Neural cell (in vitro differentiated cells): ENCODE measurements at regions not wholly inside any gene's neighbourhood (a gene's known extent, or its start where the extent isn't known, plus 50 kb on each side); places are given as distances from the start of the nearest gene placed in this dataset.
A peak's percentile ranks its signal among the peaks of the same experiment; 100 is the strongest.

Experiments
- H2AFZ ChIP-seq: fragments of 200-600, 300-800 bp; sonication (generic), shearing (Covaris generic); 2 replicates; pipeline ENCODE4 v1.6.0; 2014; ENCODE audit warnings: low read depth, mild to moderate bottlenecking, antibody characterized with exemption, low read length, moderate library complexity
- H3F3A ChIP-seq: fragments of 200-600 bp; shearing (Covaris generic); 2 replicates; pipeline ENCODE4 v1.6.1; 2016; ENCODE audit warnings: mild to moderate bottlenecking, moderate library complexity, mixed read lengths, antibody characterized with exemption, low read length; ENCODE audit not compliant: insufficient read depth, poor library complexity, severe bottlenecking
- H3K27ac ChIP-seq: fragments of 200-600, 300-800 bp; sonication (generic), shearing (Covaris generic); 2 replicates; pipeline ENCODE4 v1.5.1; 2014; ENCODE audit warnings: mild to moderate bottlenecking, low read length, moderate library complexity
- H3K27me3 ChIP-seq: fragments of 300-800, 200-600 bp; sonication (generic), shearing (Covaris generic); 2 replicates; pipeline ENCODE4 v1.6.0; 2014; ENCODE audit warnings: mild to moderate bottlenecking, low read depth, low read length, moderate library complexity; ENCODE audit not compliant: insufficient read depth
- H3K36me3 ChIP-seq: fragments of 300-800, 200-600 bp; sonication (generic), shearing (Covaris generic); 2 replicates; pipeline ENCODE4 v1.5.1; 2014; ENCODE audit warnings: mild to moderate bottlenecking, antibody characterized with exemption, low read length, moderate library complexity; ENCODE audit not compliant: insufficient read depth
- H3K4me2 ChIP-seq: fragments of 300-800, 200-600 bp; sonication (generic), shearing (Covaris generic); 2 replicates; pipeline ENCODE4 v1.6.0; 2014; ENCODE audit warnings: mild to moderate bottlenecking, low read length
- H3K4me3 ChIP-seq: fragments of 300-800, 200-600 bp; sonication (generic), shearing (Covaris generic); 2 replicates; pipeline ENCODE4 v1.5.1; 2014; ENCODE audit warnings: mild to moderate bottlenecking, low read length, moderate library complexity
- H3K79me2 ChIP-seq: fragments of 200-600 bp; shearing (Covaris generic); replicated peaks from 2 replicates; pipeline ENCODE4 v1.6.0; 2014; ENCODE audit warnings: mild to moderate bottlenecking, low read length, moderate library complexity; ENCODE audit not compliant: insufficient read depth
- H3K9ac ChIP-seq: fragments of 300-800, 200-600 bp; sonication (generic), shearing (Covaris generic); 2 replicates; pipeline ENCODE4 v1.6.1; 2016; ENCODE audit warnings: mild to moderate bottlenecking, low read length, mixed read lengths
- H3K9me2 ChIP-seq: fragments of 200-600 bp; shearing (Covaris generic); 2 replicates; pipeline ENCODE4 v1.6.1; 2016; ENCODE audit warnings: mild to moderate bottlenecking, low read length, mixed read lengths; ENCODE audit not compliant: insufficient read depth
- H3K9me3 ChIP-seq: fragments of 200-600, 300-800 bp; sonication (generic), shearing (Covaris generic); 2 replicates; pipeline ENCODE4 v1.6.1; 2016; ENCODE audit warnings: mild to moderate bottlenecking, mixed run types, low read length, moderate library complexity, mixed read lengths
- H4K20me1 ChIP-seq: fragments of 200-600 bp; shearing (Covaris generic); 2 replicates; pipeline ENCODE4 v1.6.1; 2016; ENCODE audit warnings: mild to moderate bottlenecking, mixed run types; ENCODE audit not compliant: insufficient read depth
- EP300 ChIP-seq: fragments of 450-650 bp; conservative IDR thresholded peaks from 2 replicates; pipeline ENCODE4 v1.6.1; 2014; ENCODE audit warnings: antibody characterized with exemption, mild to moderate bottlenecking, moderate library complexity; ENCODE audit not compliant: poor library complexity, severe bottlenecking
- EZH2 ChIP-seq: fragments of 200-600, 300-800 bp; shearing (Covaris generic), sonication (generic); IDR thresholded peaks from 2 replicates; pipeline ENCODE4 v1.6.1; 2014; ENCODE audit warnings: antibody characterized with exemption, low read length, borderline replicate concordance, mild to moderate bottlenecking; ENCODE audit not compliant: insufficient read depth, poor library complexity, severe bottlenecking
- MXI1 ChIP-seq: fragments of 450-650 bp; conservative IDR thresholded peaks from 2 replicates; pipeline ENCODE4 v1.6.1; 2014; ENCODE audit warnings: antibody characterized with exemption, mild to moderate bottlenecking; ENCODE audit not compliant: poor library complexity, severe bottlenecking
- POLR2AphosphoS5 ChIP-seq: IDR thresholded peaks from 2 replicates; pipeline ENCODE4 v1.6.1; 2012
- RAD21 ChIP-seq: fragments of 450-650 bp; conservative IDR thresholded peaks from 2 replicates; pipeline ENCODE4 v1.6.1; 2014; ENCODE audit warnings: antibody characterized with exemption, mild to moderate bottlenecking, moderate library complexity
- SMC3 ChIP-seq: fragments of 450-650 bp; conservative IDR thresholded peaks from 2 replicates; pipeline ENCODE4 v1.6.1; 2014; ENCODE audit warnings: antibody characterized with exemption, mild to moderate bottlenecking, moderate library complexity; ENCODE audit not compliant: poor library complexity
- TAF1 ChIP-seq: IDR thresholded peaks from 2 replicates; pipeline ENCODE4 v1.6.1; 2012; ENCODE audit warnings: low read depth
- TF ChIP-seq, protein P1 (sequence below): IDR thresholded peaks from 2 replicates; pipeline ENCODE4 v1.6.1; 2012; ENCODE audit warnings: borderline replicate concordance
- TF ChIP-seq, protein P2 (sequence below): fragments of 450-650 bp; IDR thresholded peaks from 2 replicates; pipeline ENCODE4 v1.5.1; 2014; ENCODE audit warnings: antibody characterized with exemption, mild to moderate bottlenecking, moderate library complexity; ENCODE audit not compliant: poor library complexity, severe bottlenecking

DNA sequence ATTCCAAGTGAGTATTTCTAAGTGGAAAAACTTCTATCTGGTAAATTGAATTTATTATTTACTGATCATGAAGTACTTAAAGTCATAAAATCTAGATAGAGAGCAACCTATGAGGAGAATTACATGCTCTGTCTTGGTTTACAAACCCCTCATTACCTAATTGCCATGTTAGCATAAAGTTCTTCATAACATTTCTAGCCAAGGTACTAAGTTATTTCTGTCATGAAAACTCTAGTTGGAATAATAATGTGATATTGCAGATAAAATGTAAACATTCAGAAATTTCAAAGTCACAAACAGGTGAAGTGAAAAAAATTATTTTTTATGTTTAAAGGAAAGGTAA, 228.6 kb downstream of the TTLL7 start:
- Histone ChIP-seq H3K9ac (no peak overlapping the region), H3K9me2 (no peaks in the 10 kb centered on the region), H2AFZ (no peak overlapping the region), H3K79me2 (no peaks in the 10 kb centered on the region), H3K36me3 (no peaks in the 10 kb centered on the region), H3F3A (no peaks in the 10 kb centered on the region), H3K27me3 (no peaks in the 10 kb centered on the region), H3K9me3 (no peaks in the 10 kb centered on the region), H3K4me2 (no peak overlapping the region), H4K20me1 (no peaks in the 10 kb centered on the region), H3K27ac (peak overlapping the region; percentile 19), H3K4me3 (peak overlapping the region; percentile 23)
- TF ChIP-seq RAD21 (no peak), EP300 (no peak)

DNA sequence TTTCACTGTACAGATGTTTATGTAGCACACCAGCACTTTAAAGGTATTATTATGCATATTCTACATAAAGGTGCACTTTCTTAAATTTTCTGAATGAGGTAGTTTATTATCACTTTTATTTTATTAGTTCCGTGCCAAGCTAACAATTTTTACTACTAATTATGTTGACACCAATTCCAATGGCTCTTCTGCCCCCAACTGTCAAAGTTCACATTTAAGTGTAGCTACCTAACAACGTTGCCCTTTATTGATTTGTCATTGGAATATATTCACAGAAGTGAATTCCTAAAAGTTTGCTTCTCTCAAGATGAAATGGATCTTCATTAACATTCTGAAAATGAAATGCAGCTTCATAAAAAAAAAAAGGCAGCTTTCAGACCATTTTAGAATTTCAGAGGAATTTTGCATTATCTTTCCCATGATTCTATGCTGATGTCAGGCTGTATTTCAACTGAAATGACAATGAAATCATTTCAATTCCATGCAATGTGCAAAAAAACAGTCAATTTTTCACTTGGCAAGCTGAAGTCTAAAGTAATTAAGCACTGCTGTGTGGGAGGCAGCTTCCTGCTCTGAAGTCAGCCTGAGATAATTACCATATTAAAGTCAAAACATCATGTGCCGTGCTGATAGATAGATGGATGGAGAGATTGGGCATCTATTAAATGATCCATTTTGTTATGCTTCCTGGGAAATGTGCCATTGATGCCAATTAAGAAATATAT, 229.2 kb downstream of the TTLL7 start:
- H2AFZ ChIP-seq: no peak overlapping the region
- H3K9me2 ChIP-seq: no peaks in the 10 kb centered on the region
- H3K9me3 ChIP-seq: no peaks in the 10 kb centered on the region
- H3K36me3 ChIP-seq: no peaks in the 10 kb centered on the region
- H4K20me1 ChIP-seq: no peaks in the 10 kb centered on the region
- H3K27me3 ChIP-seq: no peaks in the 10 kb centered on the region
- no peaks in the 10 kb centered on the region for H3K79me2 ChIP-seq
- no peaks in the 10 kb centered on the region for H3F3A ChIP-seq
- no peak overlapping the region for H3K4me2 ChIP-seq
- no peak overlapping the region for H3K9ac ChIP-seq
- H3K27ac ChIP-seq: peak overlapping the region; percentile 19
- peak; percentile 46 for TF ChIP-seq POLR2AphosphoS5
- TF ChIP-seq, protein P1, sequence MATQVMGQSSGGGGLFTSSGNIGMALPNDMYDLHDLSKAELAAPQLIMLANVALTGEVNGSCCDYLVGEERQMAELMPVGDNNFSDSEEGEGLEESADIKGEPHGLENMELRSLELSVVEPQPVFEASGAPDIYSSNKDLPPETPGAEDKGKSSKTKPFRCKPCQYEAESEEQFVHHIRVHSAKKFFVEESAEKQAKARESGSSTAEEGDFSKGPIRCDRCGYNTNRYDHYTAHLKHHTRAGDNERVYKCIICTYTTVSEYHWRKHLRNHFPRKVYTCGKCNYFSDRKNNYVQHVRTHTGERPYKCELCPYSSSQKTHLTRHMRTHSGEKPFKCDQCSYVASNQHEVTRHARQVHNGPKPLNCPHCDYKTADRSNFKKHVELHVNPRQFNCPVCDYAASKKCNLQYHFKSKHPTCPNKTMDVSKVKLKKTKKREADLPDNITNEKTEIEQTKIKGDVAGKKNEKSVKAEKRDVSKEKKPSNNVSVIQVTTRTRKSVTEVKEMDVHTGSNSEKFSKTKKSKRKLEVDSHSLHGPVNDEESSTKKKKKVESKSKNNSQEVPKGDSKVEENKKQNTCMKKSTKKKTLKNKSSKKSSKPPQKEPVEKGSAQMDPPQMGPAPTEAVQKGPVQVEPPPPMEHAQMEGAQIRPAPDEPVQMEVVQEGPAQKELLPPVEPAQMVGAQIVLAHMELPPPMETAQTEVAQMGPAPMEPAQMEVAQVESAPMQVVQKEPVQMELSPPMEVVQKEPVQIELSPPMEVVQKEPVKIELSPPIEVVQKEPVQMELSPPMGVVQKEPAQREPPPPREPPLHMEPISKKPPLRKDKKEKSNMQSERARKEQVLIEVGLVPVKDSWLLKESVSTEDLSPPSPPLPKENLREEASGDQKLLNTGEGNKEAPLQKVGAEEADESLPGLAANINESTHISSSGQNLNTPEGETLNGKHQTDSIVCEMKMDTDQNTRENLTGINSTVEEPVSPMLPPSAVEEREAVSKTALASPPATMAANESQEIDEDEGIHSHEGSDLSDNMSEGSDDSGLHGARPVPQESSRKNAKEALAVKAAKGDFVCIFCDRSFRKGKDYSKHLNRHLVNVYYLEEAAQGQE: peak; percentile 50
- TF ChIP-seq EZH2: no peak
- peak; percentile 32 for TF ChIP-seq RAD21
- no peak for TF ChIP-seq TAF1
- peak; percentile 51 for TF ChIP-seq EP300
- H3K4me3 ChIP-seq: peak overlapping the region; percentile 23

DNA sequence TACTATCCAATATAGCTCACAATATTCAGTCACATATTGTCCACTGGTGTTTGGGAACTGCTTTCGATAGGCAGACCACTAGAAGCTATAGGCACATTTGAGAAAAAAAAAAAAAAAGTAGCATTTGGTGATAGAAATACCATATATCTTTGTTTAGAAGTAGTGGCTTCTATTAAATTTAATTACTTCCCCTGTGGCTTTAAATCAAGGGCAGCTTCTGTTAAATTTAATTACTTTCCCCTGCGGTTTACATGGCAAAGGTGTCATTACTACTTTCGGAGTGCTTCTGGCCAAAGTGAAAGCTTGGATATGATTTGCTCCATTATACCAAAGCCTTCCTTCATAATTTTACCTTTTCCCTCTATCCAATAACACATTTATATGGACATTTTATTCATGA, 229.9 kb downstream of the TTLL7 start:
- Histone ChIP-seq H3K9me2 (no peaks in the 10 kb centered on the region), H2AFZ (no peak overlapping the region), H3K9me3 (no peaks in the 10 kb centered on the region), H3K79me2 (no peaks in the 10 kb centered on the region), H3K27me3 (no peaks in the 10 kb centered on the region), H3K36me3 (no peaks in the 10 kb centered on the region), H4K20me1 (no peaks in the 10 kb centered on the region), H3K4me2 (no peak overlapping the region), H3F3A (no peaks in the 10 kb centered on the region), H3K27ac (peak overlapping the region; percentile 19), H3K4me3 (no peak overlapping the region), H3K9ac (no peak overlapping the region)
- TF ChIP-seq EP300 (no peak), RAD21 (no peak), TAF1 (no peak), EZH2 (no peak), MXI1 (no peak), POLR2AphosphoS5 (no peak), SMC3 (no peak)
- TF ChIP-seq, protein P2, sequence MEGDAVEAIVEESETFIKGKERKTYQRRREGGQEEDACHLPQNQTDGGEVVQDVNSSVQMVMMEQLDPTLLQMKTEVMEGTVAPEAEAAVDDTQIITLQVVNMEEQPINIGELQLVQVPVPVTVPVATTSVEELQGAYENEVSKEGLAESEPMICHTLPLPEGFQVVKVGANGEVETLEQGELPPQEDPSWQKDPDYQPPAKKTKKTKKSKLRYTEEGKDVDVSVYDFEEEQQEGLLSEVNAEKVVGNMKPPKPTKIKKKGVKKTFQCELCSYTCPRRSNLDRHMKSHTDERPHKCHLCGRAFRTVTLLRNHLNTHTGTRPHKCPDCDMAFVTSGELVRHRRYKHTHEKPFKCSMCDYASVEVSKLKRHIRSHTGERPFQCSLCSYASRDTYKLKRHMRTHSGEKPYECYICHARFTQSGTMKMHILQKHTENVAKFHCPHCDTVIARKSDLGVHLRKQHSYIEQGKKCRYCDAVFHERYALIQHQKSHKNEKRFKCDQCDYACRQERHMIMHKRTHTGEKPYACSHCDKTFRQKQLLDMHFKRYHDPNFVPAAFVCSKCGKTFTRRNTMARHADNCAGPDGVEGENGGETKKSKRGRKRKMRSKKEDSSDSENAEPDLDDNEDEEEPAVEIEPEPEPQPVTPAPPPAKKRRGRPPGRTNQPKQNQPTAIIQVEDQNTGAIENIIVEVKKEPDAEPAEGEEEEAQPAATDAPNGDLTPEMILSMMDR: no peak
- TF ChIP-seq, protein P1: no peak
